DMS79 (cell line): ENCODE measurements at regions not wholly inside any gene's neighbourhood (a gene's known extent, or its start where the extent isn't known, plus 50 kb on each side); places are given as distances from the start of the nearest gene placed in this dataset.
"Not testable (repeated sequence)": the region's sequence is repeated elsewhere in the genome, so short reads cannot be mapped to it uniquely, and the experiment has no call there.

Experiments
- DNase-seq: peaks from one replicate; lab custom pipeline; 2025; lab: John Stamatoyannopoulos, UW

- no peak for DNase-seq
Measured at GRCh38 chr5:66413931-66414330, 182.3 kb upstream of the MAST4 start.

- no peak for DNase-seq
Measured at GRCh38 chr5:66415208-66415607, 181.0 kb upstream of the MAST4 start.

DNA sequence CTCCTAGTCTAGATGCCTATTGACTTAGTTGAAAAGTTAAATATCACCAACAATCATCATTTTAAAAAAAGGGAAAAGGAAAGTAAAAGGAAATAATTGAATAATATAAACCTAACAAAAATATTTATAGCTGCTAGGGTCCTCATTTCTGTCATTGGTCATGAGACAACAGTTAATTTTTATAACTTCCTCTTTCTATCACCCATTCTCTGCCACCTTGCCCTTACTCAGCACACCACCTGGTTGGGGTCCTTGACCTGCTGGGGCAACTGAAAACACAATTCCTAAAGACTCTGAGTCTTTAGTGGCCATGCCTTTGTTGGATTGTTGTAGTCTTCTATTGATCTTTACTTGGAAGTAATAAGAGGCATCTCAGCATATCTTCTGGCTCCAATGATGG lies 179.5 kb upstream of the MAST4 start:
- no peak for DNase-seq

DNA sequence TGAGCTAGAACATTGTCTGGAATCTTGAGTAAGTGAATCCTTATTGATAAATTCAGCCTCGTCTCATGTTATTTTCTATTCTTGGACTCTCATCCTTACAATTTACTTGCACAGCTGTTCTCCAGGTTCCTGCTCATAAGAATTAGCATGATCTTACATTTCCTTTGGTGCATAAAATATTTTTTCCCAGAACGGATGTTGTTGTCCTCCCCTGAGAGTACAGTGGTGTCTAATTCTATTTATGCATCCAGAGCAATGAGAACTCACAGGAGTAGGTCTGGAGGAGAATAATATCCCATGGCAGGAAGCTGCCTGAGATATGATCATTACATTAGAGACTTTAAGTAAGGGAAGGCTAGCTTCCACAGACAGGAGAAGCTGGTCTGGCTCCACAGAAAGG lies 178.4 kb upstream of the MAST4 start:
- DNase-seq, result no peak

DNA sequence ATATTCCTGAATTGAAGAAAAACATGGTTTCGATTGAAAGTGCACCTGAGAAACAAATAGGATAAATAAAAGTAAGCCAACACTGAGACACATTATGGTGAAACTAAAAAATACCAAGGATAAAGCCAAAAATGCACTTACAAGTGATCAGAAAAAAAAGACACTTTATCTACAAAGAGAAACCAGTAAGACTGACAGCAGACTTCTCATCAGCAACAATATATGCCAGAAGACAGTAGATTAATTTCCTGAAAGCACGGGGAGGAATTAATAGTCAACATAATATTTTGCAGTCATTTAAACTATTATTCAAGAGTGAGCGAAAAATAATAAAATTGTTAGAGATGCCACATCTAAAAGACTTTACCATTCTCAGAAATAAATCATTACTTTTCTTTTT lies 172.7 kb upstream of the MAST4 start:
- no peak for DNase-seq

GRCh38 chr5:66425842-66426241 lies 170.4 kb upstream of the MAST4 start:
- no peak for DNase-seq

DNA sequence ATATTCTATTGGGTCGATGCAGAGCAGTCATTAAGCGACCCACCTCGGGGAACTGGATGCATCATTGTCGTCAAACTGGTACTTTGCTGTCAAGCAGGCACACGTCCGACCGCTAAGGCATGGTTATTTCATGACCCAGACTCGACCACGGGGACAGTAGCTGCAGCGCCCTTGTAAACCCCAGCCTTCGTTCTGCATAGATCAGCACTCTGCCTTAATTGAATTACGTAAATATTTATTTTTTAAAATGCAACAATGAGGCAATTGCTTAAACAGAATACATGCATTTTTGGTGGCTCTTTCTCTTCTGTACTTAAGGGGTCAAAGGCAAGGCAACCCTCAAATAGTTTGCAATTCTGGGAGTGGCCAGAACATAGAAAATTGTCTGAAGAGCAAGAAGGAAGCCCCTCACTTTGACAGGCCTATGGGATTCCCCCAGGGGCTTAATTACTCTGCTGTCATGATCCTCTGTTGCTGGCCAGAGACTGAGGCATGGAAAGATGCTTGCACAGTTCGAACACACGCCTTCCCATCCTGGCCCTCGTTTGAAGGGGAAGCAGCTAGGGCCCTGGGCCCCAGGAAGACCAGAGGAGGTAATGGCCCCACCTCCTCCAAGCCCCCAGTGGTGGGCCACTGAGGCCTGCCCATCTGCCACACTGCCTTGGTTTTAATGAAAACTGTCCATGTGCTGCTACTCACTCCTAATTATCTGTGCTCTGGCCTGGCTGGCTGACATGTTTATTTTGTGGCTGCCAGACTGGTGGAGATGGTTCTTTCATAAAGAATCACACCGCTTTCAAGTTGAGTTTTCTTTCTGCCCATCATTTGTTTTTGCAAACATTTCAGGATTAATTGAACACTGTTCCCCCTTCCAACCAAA lies 169.7 kb upstream of the MAST4 start:
- no peak for DNase-seq

- DNase-seq, result no peak
Measured at GRCh38 chr5:66427139-66427442, 169.1 kb upstream of the MAST4 start.

DNA sequence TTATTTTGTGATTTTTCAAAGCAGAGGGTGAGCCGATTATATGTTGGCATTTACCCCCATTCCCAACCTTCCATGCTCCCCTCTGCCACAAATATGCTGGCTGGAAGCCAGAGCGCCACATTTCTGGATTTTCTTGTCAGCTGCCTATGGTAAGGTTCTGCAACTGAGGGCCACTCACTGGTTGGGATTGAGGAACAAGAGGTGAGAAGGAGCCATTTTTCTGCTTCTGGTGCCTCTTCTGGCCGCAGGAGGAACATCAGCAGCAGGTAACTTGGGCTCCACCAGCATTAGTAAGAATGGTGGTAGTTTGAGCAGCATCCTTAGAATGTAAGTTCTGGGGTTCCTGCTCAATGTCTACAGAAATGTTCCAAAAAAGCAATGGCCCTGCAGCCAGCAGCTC lies 159.5 kb upstream of the MAST4 start:
- DNase-seq, result no peak

DNA sequence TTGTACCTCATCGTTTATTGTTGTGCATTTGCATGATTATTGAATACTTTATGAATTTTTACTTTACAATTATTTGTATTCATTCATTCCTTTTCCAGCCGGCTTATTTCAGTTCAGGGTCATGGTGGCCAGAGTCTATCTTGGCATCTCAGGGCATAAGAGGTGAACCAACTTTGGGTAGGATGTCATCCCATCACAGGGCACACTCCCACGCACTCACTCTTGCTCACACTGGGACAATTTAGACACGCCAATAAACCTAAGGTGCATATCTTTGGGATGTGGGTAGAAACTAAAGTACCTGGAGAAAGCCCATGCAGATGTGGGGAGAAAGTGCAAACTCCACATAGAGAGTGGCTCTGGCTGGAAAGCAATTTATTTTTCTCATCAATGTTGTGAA lies 158.1 kb upstream of the MAST4 start:
- no peak for DNase-seq

GRCh38 chr5:66438696-66439095 lies 157.5 kb upstream of the MAST4 start:
- DNase-seq, result no peak

DNA sequence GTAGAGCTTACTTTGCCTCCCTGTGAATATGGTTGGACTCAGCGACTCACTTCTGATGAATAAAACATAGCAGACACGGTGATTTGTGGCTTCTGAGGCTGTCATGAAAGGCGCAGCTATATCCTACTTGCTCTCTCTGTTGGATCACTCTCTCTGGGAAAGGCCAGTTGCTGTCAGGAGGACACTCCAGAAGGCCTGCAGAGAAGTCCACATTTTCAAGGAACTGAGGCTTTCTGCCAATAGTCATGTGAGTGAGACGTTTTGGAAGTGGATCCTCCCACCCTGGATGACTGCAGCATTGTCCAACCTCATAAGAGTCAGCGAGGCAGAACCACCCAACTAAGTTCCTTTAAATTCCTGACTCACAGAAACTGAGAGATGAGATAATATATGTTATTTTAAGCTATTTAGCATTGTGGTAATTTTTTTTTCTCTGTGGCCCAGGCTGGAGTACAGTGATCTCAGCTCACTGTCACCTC lies 156.0 kb upstream of the MAST4 start:
- no peak for DNase-seq

DNA sequence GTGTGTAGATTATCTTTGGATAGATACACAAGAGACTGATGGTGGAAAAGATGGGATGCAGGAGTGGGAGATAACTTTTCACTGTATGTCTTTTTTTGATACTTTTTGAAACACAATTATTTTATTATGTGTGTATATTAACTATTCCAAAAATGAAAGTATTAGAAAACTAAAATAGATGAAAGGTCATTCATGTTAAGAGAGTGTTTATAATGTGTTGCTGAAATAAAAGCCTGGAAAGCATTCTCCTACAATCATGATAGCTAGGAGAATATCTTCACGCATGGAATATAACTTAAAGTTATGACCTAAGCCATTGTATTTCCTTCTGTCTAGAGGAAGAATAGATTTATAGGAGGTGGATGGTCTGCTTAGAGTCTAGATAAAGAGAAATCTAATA lies 154.8 kb upstream of the MAST4 start:
- no peak for DNase-seq

DNA sequence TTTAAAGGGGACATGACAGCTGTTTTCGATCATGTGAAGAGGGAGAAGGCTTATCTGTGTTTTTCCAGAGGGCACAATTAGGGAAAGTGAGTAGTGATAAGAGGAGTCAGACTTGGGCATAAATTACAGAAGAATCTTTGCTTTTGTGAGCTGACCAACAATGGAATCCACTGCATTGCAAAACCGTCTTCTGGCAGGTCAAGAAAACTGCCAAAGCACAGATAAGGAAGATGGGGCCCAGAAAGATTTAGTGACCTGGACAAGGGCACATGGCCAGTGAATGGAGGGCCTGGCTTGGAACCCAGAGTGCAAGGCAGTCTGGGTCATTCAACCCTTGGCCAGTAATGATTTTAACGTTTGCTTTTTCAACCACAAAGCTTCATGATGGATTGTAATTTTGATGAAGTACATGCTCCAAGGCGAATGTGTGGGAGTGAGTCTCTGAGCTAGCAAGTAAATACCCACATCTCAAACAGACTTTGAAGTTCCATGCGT lies 153.2 kb upstream of the MAST4 start:
- DNase-seq, result no peak

DNA sequence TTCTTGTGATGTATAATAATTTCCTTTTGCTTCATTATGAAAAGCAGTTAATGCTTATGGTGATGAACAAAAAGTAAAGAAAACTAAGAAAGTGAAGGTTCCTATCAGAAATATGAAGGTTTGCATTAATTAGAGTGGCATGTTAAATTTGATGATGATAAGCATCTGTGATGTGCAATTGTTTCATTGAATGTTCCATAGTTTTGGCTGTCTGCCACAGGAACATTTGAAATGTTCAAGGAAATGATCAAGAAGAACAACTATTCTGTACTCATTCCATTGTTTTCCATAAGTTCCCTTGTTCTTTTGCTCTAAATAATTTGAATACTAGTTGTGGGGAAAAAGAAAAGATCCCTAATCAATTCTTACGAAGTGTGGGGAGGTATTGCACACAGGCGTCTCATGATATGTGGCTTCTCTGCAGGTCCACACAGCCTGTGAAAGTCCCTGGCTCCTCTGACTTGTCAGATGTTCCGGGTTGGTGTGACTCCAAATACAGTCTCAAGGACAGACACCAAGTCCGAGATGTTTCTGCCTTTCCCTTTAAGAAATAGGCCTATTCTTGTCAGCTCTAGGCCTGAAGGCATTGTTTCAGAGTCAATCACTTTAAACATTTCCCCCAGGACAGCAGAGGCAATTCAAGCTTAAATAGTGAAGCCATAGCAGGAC lies 152.6 kb upstream of the MAST4 start:
- DNase-seq, result no peak

DNA sequence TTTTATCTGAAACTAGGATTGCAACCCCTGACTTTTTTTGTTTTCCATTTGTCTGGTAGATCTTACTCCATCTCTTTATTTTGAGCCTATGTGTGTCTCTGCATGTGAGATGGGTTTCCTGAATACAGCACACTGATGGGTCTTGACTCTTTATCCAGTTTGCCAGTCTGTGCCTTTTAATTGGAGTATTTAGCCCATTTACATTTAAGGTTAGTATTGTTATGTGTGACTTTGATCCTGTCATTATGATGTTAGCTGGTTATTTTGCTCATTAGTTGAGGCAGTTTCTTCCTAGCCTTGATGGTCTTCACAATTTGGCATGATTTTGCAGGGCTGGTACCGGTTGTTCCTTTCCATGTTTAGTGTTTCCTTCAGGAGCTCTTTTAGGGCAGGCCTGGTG lies 148.1 kb upstream of the MAST4 start:
- DNase-seq, result not testable (repeated sequence)

- DNase-seq, result no peak
Measured at GRCh38 chr5:66450237-66450636, 146.0 kb upstream of the MAST4 start.

DNA sequence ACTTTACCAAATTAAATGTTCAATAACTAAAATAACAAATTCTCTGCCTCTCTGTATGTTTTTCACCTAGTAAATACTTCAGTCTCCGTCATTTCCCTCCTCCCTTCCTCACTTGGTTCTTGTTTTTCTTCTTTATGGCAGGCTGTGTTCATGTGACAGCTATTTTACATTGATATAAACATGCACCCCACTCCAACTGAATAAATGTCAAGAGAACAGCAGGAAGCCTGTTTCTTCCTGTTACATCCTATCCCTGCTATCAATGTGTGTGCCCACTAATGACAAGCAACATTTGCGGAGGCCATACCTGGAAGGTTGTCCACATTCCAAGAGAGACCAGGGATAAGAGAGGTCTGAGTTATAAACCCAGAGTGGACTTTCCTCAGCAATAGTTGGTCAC lies 145.2 kb upstream of the MAST4 start:
- no peak for DNase-seq

DNA sequence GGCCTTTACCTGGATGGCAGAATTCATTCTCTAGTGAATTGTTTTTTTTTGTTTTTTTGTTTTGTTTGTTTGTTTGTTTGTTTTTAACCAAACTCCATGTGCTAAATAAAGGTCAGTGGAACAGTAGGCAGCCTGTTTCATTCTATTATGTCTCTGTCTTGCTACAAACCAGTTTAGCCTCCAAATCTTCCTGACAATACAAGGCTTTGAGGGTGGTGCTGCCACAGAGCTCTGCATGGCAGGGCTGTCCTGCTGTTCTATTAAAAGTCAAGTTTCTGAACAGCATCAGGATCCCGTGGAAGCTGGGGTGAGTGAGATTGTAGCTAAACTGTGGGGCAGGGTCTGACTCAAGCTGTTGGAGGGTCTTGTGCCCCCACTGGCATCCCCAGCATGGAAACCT lies 144.1 kb upstream of the MAST4 start:
- no peak for DNase-seq

- no peak for DNase-seq
Measured at GRCh38 chr5:66454186-66455078, 141.8 kb upstream of the MAST4 start.

DNA sequence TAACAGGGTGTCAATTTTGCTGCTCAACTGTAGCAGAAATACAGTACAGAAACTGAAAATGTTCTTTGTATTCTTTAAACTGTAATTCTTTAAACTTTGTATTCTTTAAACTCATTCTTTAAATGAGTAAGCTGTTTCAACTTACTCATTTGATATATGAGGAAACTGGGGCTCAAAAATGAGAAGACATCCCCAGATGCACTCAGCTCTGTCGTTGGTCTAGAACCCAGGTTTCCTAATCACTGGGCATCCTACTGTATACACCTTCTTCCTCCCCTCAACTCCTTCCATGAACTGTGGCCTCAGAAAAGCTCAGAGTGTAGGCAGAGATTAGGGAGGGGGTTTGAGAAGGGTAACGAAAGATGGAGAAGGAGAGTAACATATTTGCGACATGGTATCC lies 136.5 kb upstream of the MAST4 start:
- no peak for DNase-seq

DNA sequence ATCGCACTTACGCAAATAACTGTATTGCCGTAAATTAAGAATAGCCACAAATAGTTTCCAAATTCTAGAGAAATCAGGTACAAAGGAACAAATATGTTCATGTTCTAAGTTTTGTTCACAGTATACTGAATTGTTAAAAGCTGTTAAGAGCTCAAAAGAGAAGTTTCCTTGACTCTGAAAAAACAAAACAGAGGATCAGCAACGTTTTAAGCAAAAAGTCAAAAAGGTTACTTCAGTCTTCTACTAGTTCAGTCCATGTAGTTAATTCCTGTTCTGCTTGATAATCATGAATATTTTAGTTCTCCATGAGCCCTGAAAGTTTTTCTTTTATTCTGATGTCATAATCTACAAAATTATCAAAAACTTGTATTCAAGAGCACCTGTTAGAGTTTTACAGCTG lies 128.6 kb upstream of the MAST4 start:
- DNase-seq, result no peak

GRCh38 chr5:66469684-66470083 lies 126.5 kb upstream of the MAST4 start:
- DNase-seq, result no peak
